ENCODE measurements at regions not wholly inside any gene's neighbourhood (a gene's known extent, or its start where the extent isn't known, plus 50 kb on each side); places are given as distances from the start of the nearest gene placed in this dataset.

GRCh38 chr4:117700111-117700892 lies 334.0 kb upstream of the NDST3 start:
- TF ChIP-seq SPI1 (IDR thresholded peaks at IDR 0.05; ENCODE audit: borderline replicate concordance, low read depth) (no peak), POLR2AphosphoS5 (IDR thresholded peaks at IDR 0.05; ENCODE audit: low read depth) (no peak), GABPA (IDR thresholded peaks at IDR 0.05; ENCODE audit: low read depth) (no peak)
- TF ChIP-seq, protein P1, sequence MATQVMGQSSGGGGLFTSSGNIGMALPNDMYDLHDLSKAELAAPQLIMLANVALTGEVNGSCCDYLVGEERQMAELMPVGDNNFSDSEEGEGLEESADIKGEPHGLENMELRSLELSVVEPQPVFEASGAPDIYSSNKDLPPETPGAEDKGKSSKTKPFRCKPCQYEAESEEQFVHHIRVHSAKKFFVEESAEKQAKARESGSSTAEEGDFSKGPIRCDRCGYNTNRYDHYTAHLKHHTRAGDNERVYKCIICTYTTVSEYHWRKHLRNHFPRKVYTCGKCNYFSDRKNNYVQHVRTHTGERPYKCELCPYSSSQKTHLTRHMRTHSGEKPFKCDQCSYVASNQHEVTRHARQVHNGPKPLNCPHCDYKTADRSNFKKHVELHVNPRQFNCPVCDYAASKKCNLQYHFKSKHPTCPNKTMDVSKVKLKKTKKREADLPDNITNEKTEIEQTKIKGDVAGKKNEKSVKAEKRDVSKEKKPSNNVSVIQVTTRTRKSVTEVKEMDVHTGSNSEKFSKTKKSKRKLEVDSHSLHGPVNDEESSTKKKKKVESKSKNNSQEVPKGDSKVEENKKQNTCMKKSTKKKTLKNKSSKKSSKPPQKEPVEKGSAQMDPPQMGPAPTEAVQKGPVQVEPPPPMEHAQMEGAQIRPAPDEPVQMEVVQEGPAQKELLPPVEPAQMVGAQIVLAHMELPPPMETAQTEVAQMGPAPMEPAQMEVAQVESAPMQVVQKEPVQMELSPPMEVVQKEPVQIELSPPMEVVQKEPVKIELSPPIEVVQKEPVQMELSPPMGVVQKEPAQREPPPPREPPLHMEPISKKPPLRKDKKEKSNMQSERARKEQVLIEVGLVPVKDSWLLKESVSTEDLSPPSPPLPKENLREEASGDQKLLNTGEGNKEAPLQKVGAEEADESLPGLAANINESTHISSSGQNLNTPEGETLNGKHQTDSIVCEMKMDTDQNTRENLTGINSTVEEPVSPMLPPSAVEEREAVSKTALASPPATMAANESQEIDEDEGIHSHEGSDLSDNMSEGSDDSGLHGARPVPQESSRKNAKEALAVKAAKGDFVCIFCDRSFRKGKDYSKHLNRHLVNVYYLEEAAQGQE (IDR thresholded peaks at IDR 0.05; ENCODE audit: insufficient replicate concordance, low read depth), result no peak
- TF ChIP-seq, protein P2, sequence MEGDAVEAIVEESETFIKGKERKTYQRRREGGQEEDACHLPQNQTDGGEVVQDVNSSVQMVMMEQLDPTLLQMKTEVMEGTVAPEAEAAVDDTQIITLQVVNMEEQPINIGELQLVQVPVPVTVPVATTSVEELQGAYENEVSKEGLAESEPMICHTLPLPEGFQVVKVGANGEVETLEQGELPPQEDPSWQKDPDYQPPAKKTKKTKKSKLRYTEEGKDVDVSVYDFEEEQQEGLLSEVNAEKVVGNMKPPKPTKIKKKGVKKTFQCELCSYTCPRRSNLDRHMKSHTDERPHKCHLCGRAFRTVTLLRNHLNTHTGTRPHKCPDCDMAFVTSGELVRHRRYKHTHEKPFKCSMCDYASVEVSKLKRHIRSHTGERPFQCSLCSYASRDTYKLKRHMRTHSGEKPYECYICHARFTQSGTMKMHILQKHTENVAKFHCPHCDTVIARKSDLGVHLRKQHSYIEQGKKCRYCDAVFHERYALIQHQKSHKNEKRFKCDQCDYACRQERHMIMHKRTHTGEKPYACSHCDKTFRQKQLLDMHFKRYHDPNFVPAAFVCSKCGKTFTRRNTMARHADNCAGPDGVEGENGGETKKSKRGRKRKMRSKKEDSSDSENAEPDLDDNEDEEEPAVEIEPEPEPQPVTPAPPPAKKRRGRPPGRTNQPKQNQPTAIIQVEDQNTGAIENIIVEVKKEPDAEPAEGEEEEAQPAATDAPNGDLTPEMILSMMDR (IDR thresholded peaks at IDR 0.05; ENCODE audit: insufficient read depth, low read length), result no peak
- Histone ChIP-seq H3K4me3 (replicated peaks; ENCODE audit: insufficient read depth, low read length) (no peak overlapping the region), H3K27ac (replicated peaks) (no peak overlapping the region), H3K27me3 (ENCODE audit: insufficient read depth, poor library complexity, severe bottlenecking) (no peaks in the 10 kb centered on the region)
- no peak for DNase-seq (ENCODE audit: low read depth in 1 of 2, low spot score in 1 of 2)

GRCh38 chr4:117702353-117702752 lies 331.9 kb upstream of the NDST3 start:
- DNase-seq (ENCODE audit: low read depth in 1 of 2, low spot score in 1 of 2), result no peak
- Histone ChIP-seq H3K27me3 (ENCODE audit: insufficient read depth, poor library complexity, severe bottlenecking) (no peaks in the 10 kb centered on the region), H3K4me3 (replicated peaks; ENCODE audit: insufficient read depth, low read length) (no peak overlapping the region), H3K27ac (replicated peaks) (no peak overlapping the region)
- TF ChIP-seq GABPA (IDR thresholded peaks at IDR 0.05; ENCODE audit: low read depth) (no peak), POLR2AphosphoS5 (IDR thresholded peaks at IDR 0.05; ENCODE audit: low read depth) (no peak), SPI1 (IDR thresholded peaks at IDR 0.05; ENCODE audit: borderline replicate concordance, low read depth) (no peak)
- TF ChIP-seq, protein P1 (IDR thresholded peaks at IDR 0.05; ENCODE audit: insufficient replicate concordance, low read depth), result no peak
- TF ChIP-seq, protein P2 (IDR thresholded peaks at IDR 0.05; ENCODE audit: insufficient read depth, low read length), result no peak

DNA sequence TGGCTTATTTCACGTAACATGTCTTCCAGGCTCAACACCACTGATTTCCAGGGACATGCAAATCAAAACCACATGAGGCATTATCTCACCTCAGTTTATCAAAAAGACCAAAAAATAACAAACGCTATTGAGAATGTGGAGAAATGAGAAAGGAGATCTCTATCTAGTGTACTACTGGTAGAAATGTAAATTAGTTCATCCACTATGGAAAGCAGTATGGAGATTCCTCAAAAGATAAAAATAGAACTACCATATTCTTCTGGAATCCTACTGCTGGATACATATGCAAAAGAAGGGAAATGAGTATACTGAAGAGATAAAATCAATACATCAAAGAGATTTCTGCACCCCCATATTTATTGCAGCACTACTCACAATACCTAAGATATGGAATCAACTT lies 329.6 kb upstream of the NDST3 start:
- TF ChIP-seq GABPA (IDR thresholded peaks at IDR 0.05; ENCODE audit: low read depth), result no peak
- no peak for TF ChIP-seq SPI1 (IDR thresholded peaks at IDR 0.05; ENCODE audit: borderline replicate concordance, low read depth)
- TF ChIP-seq, protein P1 (IDR thresholded peaks at IDR 0.05; ENCODE audit: insufficient replicate concordance, low read depth), result no peak
- TF ChIP-seq, protein P2 (IDR thresholded peaks at IDR 0.05; ENCODE audit: insufficient read depth, low read length), result no peak
- no peak for TF ChIP-seq POLR2AphosphoS5 (IDR thresholded peaks at IDR 0.05; ENCODE audit: low read depth)
- no peaks in the 10 kb centered on the region for H3K27me3 ChIP-seq (ENCODE audit: insufficient read depth, poor library complexity, severe bottlenecking)
- DNase-seq (ENCODE audit: low read depth in 1 of 2, low spot score in 1 of 2), result no peak
- no peak overlapping the region for H3K27ac ChIP-seq (replicated peaks)
- no peak overlapping the region for H3K4me3 ChIP-seq (replicated peaks; ENCODE audit: insufficient read depth, low read length)
